ENCODE measurements at regions not wholly inside any gene's neighbourhood (a gene's known extent, or its start where the extent isn't known, plus 50 kb on each side); places are given as distances from the start of the nearest gene placed in this dataset.

DNA sequence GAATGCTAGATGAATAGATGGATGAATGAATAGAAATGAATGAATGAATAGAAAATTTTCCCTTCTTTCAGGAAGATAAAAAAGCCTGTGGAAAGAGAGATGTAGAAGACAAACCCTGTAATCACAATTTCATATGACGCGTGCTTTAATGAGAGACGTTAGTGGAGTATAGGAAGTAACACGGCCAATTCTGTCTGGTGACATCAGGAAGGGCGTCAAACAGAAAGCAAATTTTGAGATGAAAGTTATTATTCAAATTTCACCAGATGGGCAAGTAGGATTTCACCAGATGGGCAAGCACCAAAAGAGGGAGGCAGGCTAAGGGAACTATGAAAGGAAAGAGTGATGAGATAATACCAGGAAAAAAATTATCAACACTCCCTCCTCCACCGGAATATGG is 128.9 kb upstream of the PRSS1 start:
- Histone ChIP-seq H3K4me1 (ENCODE audit: insufficient read depth, low read length) (no peaks in the 10 kb centered on the region), H4K20me1 (ENCODE audit: insufficient read depth, low read length) (no peaks in the 10 kb centered on the region), H3K27me3 (ENCODE audit: control insufficient read depth in 1 of 2, insufficient read depth in 2 of 2, low read length in 2 of 2) (peaks cover 2 to 4% of the 10 kb centered on the region in 2 experiments; a peak in 2 of 5 replicates), H3K4me3 (replicated peaks in 1 of 3; ENCODE audit: insufficient read depth in 1 of 3, low read depth in 2 of 3, low read length in 3 of 3) (no peak overlapping the region), H3K36me3 (replicated peaks in 1 of 2; ENCODE audit: control insufficient read depth in 1 of 2, insufficient read depth in 2 of 2, low read length in 2 of 2) (no peaks in the 10 kb centered on the region), H3K9ac (ENCODE audit: insufficient read depth, low read depth, low read length) (no peak overlapping the region), H3K79me2 (ENCODE audit: insufficient read depth, low read length) (no peaks in the 10 kb centered on the region), H3K9me3 (ENCODE audit: low read length) (no peaks in the 10 kb centered on the region), H3K4me2 (ENCODE audit: low read depth, low read length) (no peak overlapping the region), H2AFZ (ENCODE audit: low read length) (no peak overlapping the region), H3K27ac (ENCODE audit: extremely low read length, insufficient read depth, low read length) (no peak overlapping the region)
- TF ChIP-seq ZNF597 (CRISPR knock-in tag; IDR thresholded peaks at IDR 0.05) (no peak), ZKSCAN8 (CRISPR knock-in tag; IDR thresholded peaks at IDR 0.05; ENCODE audit: borderline replicate concordance) (no peak), ZSCAN25 (CRISPR knock-in tag; IDR thresholded peaks at IDR 0.05) (no peak)
- no TSS peak for BruUV-seq (replicated peaks)
- in situ Hi-C loops (cut with HindIII; ENCODE audit: extremely low pct_ligation_motif_present, low pct_unique_long_range_greater_than_20kb) (no loop called here), intact Hi-C loops (cut with micrococcal nuclease; ENCODE audit: unreplicated experiment) (no loop called here)
- ChIA-PET CTCF (ENCODE audit: low intra/inter-chr PET ratio, low total read pairs) (no interaction called here), POLR2A (no interaction called here)
- ATAC-seq (no peak), FAIRE-seq (no peak), DNase-seq (ENCODE audit: low spot score) (no peak)
- 14% methylated on average over 6 of the region's 6 CpGs for WGBS (ENCODE audit: low lambda C conversion rate)

DNA sequence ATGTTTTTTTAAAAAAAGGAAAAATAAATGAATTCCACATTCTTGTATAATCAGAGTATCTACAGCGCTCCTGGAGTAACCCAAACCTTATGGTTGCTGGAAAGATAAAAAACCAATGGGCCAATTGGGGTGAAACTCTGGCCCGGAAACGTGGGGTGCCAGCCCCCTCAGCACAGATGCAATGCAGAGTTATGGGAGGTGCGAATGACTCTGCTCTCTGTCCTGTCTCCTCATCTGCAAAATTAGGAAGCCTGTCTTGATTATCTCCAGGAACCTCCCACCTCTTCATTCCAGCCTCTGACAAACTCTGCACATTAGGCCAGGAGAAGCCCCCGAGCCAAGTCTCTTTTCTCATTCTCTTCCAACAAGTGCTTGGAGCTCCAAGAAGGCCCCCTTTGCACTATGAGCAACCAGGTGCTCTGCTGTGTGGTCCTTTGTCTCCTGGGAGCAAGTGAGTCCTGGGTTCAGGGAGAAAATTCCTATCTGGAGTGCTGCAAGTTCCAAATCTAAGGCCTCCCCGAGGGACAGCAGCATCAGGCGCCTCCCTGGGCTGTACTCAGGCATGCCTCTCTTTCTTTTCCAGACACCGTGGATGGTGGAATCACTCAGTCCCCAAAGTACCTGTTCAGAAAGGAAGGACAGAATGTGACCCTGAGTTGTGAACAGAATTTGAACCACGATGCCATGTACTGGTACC is 130.5 kb upstream of the PRSS1 start:
- intact Hi-C loops (cut with micrococcal nuclease; ENCODE audit: unreplicated experiment) (no loop called here), in situ Hi-C loops (cut with HindIII; ENCODE audit: extremely low pct_ligation_motif_present, low pct_unique_long_range_greater_than_20kb) (no loop called here)
- H3K4me2 ChIP-seq (ENCODE audit: low read depth, low read length): no peak overlapping the region
- H3K4me1 ChIP-seq (ENCODE audit: insufficient read depth, low read length): no peaks in the 10 kb centered on the region
- H3K27me3 ChIP-seq (ENCODE audit: control insufficient read depth in 1 of 2, insufficient read depth in 2 of 2, low read length in 2 of 2): peaks cover 2 to 4% of the 10 kb centered on the region in 2 experiments; a peak in 2 of 5 replicates
- ChIA-PET POLR2A (no interaction called here), CTCF (ENCODE audit: low intra/inter-chr PET ratio, low total read pairs) (no interaction called here)
- H3K9me3 ChIP-seq (ENCODE audit: low read length): no peaks in the 10 kb centered on the region
- no TSS peak for BruUV-seq (replicated peaks)
- no peak overlapping the region for H3K27ac ChIP-seq (ENCODE audit: extremely low read length, insufficient read depth, low read length)
- no peaks in the 10 kb centered on the region for H4K20me1 ChIP-seq (ENCODE audit: insufficient read depth, low read length)
- H2AFZ ChIP-seq (ENCODE audit: low read length): no peak overlapping the region
- H3K36me3 ChIP-seq (replicated peaks in 1 of 2; ENCODE audit: control insufficient read depth in 1 of 2, insufficient read depth in 2 of 2, low read length in 2 of 2): no peaks in the 10 kb centered on the region
- H3K79me2 ChIP-seq (ENCODE audit: insufficient read depth, low read length): no peaks in the 10 kb centered on the region
- no peak for FAIRE-seq
- H3K9ac ChIP-seq (ENCODE audit: insufficient read depth, low read depth, low read length): no peak overlapping the region
- 3% methylated on average over 7 of the region's 9 CpGs for WGBS (ENCODE audit: low lambda C conversion rate)
- TF ChIP-seq ADNP (CRISPR knock-in tag; IDR thresholded peaks at IDR 0.05) (no peak), SSRP1 (CRISPR knock-in tag; IDR thresholded peaks at IDR 0.05) (no peak), DDIT3 (CRISPR knock-in tag; IDR thresholded peaks at IDR 0.05) (no peak)
- TF ChIP-seq, protein P1, sequence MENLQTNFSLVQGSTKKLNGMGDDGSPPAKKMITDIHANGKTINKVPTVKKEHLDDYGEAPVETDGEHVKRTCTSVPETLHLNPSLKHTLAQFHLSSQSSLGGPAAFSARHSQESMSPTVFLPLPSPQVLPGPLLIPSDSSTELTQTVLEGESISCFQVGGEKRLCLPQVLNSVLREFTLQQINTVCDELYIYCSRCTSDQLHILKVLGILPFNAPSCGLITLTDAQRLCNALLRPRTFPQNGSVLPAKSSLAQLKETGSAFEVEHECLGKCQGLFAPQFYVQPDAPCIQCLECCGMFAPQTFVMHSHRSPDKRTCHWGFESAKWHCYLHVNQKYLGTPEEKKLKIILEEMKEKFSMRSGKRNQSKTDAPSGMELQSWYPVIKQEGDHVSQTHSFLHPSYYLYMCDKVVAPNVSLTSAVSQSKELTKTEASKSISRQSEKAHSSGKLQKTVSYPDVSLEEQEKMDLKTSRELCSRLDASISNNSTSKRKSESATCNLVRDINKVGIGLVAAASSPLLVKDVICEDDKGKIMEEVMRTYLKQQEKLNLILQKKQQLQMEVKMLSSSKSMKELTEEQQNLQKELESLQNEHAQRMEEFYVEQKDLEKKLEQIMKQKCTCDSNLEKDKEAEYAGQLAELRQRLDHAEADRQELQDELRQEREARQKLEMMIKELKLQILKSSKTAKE (CRISPR knock-in tag; IDR thresholded peaks at IDR 0.05; ENCODE audit: borderline replicate concordance): no peak
- no peak for DNase-seq (ENCODE audit: low spot score)
- H3K4me3 ChIP-seq (replicated peaks in 1 of 3; ENCODE audit: insufficient read depth in 1 of 3, low read depth in 2 of 3, low read length in 3 of 3): no peak overlapping the region
- ATAC-seq: no peak
